MM.1S (cell line): ENCODE measurements at regions not wholly inside any gene's neighbourhood (a gene's known extent, or its start where the extent isn't known, plus 50 kb on each side); places are given as distances from the start of the nearest gene placed in this dataset.
"Not testable (repeated sequence)": the region's sequence is repeated elsewhere in the genome, so short reads cannot be mapped to it uniquely, and the experiment has no call there.

Experiments used
- DNase-seq: peaks from one replicate; pipeline ENCODE4 v3.0.0-alpha.2; 2015
- H2AFZ ChIP-seq: fragments of 300-600 bp; sonication (generic); 2 replicates; pipeline ENCODE4 v1.6.0; 2016; ENCODE audit warnings: antibody characterized with exemption, low read length
- H3F3A ChIP-seq: fragments of 300-600 bp; sonication (generic); 2 replicates; pipeline ENCODE4 v1.6.1; 2016; ENCODE audit warnings: mild to moderate bottlenecking, antibody characterized with exemption, low read length, moderate library complexity, mixed read lengths; ENCODE audit not compliant: insufficient read depth
- H3K27ac ChIP-seq: fragments of 300-600 bp; sonication (generic); 2 replicates; pipeline ENCODE4 v1.5.1; 2016; ENCODE audit warnings: mild to moderate bottlenecking, low read length
- H3K27me3 ChIP-seq: fragments of 300-600 bp; sonication (generic); replicated peaks from 2 replicates; pipeline ENCODE4 v1.6.0; 2016; ENCODE audit warnings: low read length; ENCODE audit not compliant: insufficient read depth
- H3K36me3 ChIP-seq: fragments of 300-600 bp; sonication (generic); replicated peaks from 2 replicates; pipeline ENCODE4 v1.6.1; 2016; ENCODE audit warnings: mild to moderate bottlenecking, low read length, mixed read lengths; ENCODE audit not compliant: insufficient read depth
- H3K4me1 ChIP-seq: fragments of 300-600 bp; sonication (generic); 2 replicates; pipeline ENCODE4 v1.6.1; 2016; ENCODE audit warnings: low read length, mixed read lengths
- H3K4me2 ChIP-seq: fragments of 300-600 bp; sonication (generic); 2 replicates; pipeline ENCODE4 v1.6.0; 2016; ENCODE audit warnings: low read depth, low read length
- H3K4me3 ChIP-seq: fragments of 300-600 bp; sonication (generic); 2 replicates; pipeline ENCODE4 v1.5.1; 2016; ENCODE audit warnings: low read length, mixed read lengths
- H3K79me2 ChIP-seq: fragments of 300-600 bp; sonication (generic); 2 replicates; pipeline ENCODE4 v1.6.1; 2016; ENCODE audit warnings: mixed run types, low read length, mixed read lengths
- H3K9ac ChIP-seq: fragments of 300-600 bp; sonication (generic); 2 replicates; pipeline ENCODE4 v1.6.1; 2016; ENCODE audit warnings: low read length, mixed read lengths
- H3K9me2 ChIP-seq: fragments of 300-600 bp; sonication (generic); replicated peaks from 2 replicates; pipeline ENCODE4 v1.6.1; 2016; ENCODE audit warnings: mild to moderate bottlenecking, low read length, mixed read lengths; ENCODE audit not compliant: insufficient read depth
- H3K9me3 ChIP-seq: fragments of 300-600 bp; sonication (generic); replicated peaks from 2 replicates; pipeline ENCODE4 v1.6.1; 2016; ENCODE audit warnings: mild to moderate bottlenecking, low read length, mixed read lengths; ENCODE audit not compliant: insufficient read depth
- H4K20me1 ChIP-seq: fragments of 300-600 bp; sonication (generic); 2 replicates; pipeline ENCODE4 v1.6.1; 2016; ENCODE audit warnings: mild to moderate bottlenecking, low read length, moderate library complexity, mixed read lengths; ENCODE audit not compliant: insufficient read depth

DNA sequence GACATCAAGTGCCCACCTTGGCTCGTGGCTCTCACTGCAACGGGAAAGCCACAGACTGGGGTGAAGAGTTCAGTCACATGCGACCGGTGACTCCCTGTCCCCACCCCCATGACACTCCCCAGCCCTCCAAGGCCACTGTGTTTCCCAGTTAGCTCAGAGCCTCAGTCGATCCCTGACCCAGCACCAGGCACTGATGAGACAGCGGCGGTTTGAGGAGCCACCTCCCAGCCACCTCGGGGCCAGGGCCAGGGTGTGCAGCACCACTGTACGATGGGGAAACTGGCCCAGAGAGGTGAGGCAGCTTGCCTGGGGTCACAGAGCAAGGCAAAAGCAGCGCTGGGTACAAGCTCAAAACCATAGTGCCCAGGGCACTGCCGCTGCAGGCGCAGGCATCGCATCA lies 266.0 kb downstream of the OR4F29 start:
- not testable (repeated sequence) for H3K4me1 ChIP-seq, H3K79me2 ChIP-seq, H2AFZ ChIP-seq, H3K9me2 ChIP-seq, H3K36me3 ChIP-seq, H3K4me3 ChIP-seq, H3F3A ChIP-seq, H3K27ac ChIP-seq, H3K27me3 ChIP-seq, DNase-seq, H4K20me1 ChIP-seq, H3K9me3 ChIP-seq, H3K4me2 ChIP-seq, H3K9ac ChIP-seq

GRCh38 chr1:184336-184686 lies 267.2 kb downstream of the OR4F29 start:
- not testable (repeated sequence) for H3K4me2 ChIP-seq, H3K27ac ChIP-seq, H3K79me2 ChIP-seq, H3K36me3 ChIP-seq, H3K9ac ChIP-seq, H2AFZ ChIP-seq, H4K20me1 ChIP-seq, H3K27me3 ChIP-seq, H3K4me1 ChIP-seq, H3K9me3 ChIP-seq, H3F3A ChIP-seq, DNase-seq, H3K4me3 ChIP-seq, H3K9me2 ChIP-seq

- H3K9me2 ChIP-seq, DNase-seq, H3K36me3 ChIP-seq, H4K20me1 ChIP-seq, H3K4me3 ChIP-seq, H3F3A ChIP-seq, H3K27ac ChIP-seq, H3K4me2 ChIP-seq, H3K9me3 ChIP-seq, H3K9ac ChIP-seq, H2AFZ ChIP-seq, H3K79me2 ChIP-seq, H3K4me1 ChIP-seq, H3K27me3 ChIP-seq: not testable (repeated sequence)
Measured at GRCh38 chr1:183620-184335, 267.7 kb downstream of the OR4F29 start.

- H3K36me3 ChIP-seq, H3K4me3 ChIP-seq, H3K4me1 ChIP-seq, H3K27me3 ChIP-seq, H3K27ac ChIP-seq, DNase-seq, H3F3A ChIP-seq, H3K79me2 ChIP-seq, H4K20me1 ChIP-seq, H3K9ac ChIP-seq, H3K9me3 ChIP-seq, H2AFZ ChIP-seq, H3K9me2 ChIP-seq, H3K4me2 ChIP-seq: not testable (repeated sequence)
Measured at GRCh38 chr1:183081-183480, 268.4 kb downstream of the OR4F29 start.

GRCh38 chr1:182631-183030 lies 268.8 kb downstream of the OR4F29 start:
- not testable (repeated sequence) for H3K4me1 ChIP-seq, H3K9ac ChIP-seq, H3K79me2 ChIP-seq, H3K9me3 ChIP-seq, H4K20me1 ChIP-seq, DNase-seq, H3K9me2 ChIP-seq, H3K36me3 ChIP-seq, H2AFZ ChIP-seq, H3K4me2 ChIP-seq, H3K27me3 ChIP-seq, H3K4me3 ChIP-seq, H3K27ac ChIP-seq, H3F3A ChIP-seq

- H3K9me2 ChIP-seq, H3K4me2 ChIP-seq, H3K4me3 ChIP-seq, H3K27me3 ChIP-seq, H3K9me3 ChIP-seq, H3K27ac ChIP-seq, H3K4me1 ChIP-seq, H3K9ac ChIP-seq, H3K36me3 ChIP-seq, H3K79me2 ChIP-seq, H3F3A ChIP-seq, H2AFZ ChIP-seq, H4K20me1 ChIP-seq: not testable (repeated sequence)
- peak; percentile 94 for DNase-seq
Measured at GRCh38 chr1:181247-182216, 269.9 kb downstream of the OR4F29 start.

GRCh38 chr1:180749-181205 lies 270.7 kb downstream of the OR4F29 start:
- H3K4me3 ChIP-seq, H3K4me1 ChIP-seq, H2AFZ ChIP-seq, H3K27ac ChIP-seq, H3K79me2 ChIP-seq, H3K9me3 ChIP-seq, H3K9me2 ChIP-seq, H3K27me3 ChIP-seq, H3K36me3 ChIP-seq, H3K9ac ChIP-seq, H3F3A ChIP-seq, H4K20me1 ChIP-seq, H3K4me2 ChIP-seq: not testable (repeated sequence)
- DNase-seq, result peak; percentile 6

DNA sequence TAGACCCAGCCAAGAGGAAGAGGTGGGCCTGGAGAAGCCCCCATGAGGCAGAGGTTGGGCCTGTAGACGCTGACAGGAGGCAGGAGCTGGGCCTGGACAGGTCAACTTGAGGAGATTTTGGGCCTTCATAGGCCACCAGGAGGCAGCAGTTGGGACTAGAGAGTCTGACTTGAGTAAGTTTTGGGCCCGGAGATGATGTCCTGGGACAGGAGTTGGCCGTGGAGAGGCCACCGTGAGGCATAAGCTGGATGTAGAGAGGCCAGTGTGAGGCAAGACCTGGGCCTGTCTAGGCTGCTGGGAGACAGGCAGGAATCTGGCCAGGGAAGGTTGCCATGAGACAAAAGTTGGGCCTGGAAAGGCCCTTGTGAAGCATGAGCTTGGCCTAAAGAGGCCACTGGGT lies 312.6 kb downstream of the OR4F29 start:
- H4K20me1 ChIP-seq, DNase-seq, H3K4me2 ChIP-seq, H3K27ac ChIP-seq, H3K27me3 ChIP-seq, H3K9me2 ChIP-seq, H3K4me1 ChIP-seq, H3F3A ChIP-seq, H3K9me3 ChIP-seq, H3K9ac ChIP-seq, H3K4me3 ChIP-seq, H3K36me3 ChIP-seq, H3K79me2 ChIP-seq, H2AFZ ChIP-seq: not testable (repeated sequence)
